SKM-1 (cell line): ENCODE measurements at regions not wholly inside any gene's neighbourhood (a gene's known extent, or its start where the extent isn't known, plus 50 kb on each side); places are given as distances from the start of the nearest gene placed in this dataset.
"Not testable (repeated sequence)": the region's sequence is repeated elsewhere in the genome, so short reads cannot be mapped to it uniquely, and the experiment has no call there.

Experiments
- DNase-seq: peaks from one replicate; lab custom pipeline; 2025; ENCODE audit not compliant: unreplicated experiment; lab: John Stamatoyannopoulos, UW

DNA sequence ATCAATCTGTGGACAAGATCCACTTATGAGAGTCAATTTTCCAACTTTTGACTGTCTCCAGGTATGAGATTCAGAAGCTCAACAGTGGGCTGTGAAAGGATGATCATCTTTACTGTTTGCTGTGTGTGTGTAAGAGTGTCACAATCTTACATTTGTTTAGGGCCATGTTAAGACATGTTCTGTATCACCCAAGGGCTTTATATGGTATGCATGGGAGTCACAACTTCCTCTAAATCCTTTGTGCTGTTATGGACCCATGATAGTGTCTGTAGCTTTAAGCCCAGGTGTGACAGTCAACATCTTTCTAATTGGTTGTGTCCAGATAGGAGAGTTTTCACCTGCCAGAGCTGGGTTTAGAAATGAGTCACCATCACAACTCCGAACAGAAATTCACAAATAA lies 70.2 kb downstream of the ZNF726 start:
- DNase-seq: not testable (repeated sequence)

DNA sequence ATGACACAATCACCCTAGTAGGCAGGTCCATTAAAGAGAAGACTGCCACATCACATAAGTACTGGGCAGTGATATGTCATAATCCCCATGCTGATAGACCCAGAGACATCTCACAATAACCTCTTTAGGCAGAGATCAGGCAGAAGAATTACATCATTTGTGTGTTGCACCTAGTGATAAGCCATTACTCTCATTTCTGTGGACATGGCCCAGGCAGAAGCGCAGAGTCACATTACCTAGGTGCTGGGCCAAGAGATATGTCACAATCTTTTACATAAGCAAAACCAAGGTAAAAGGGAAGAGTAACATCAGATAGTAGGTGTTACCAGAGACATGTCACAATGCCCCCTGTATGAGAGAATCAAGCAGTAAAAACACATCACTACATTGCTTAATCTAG lies 71.9 kb downstream of the ZNF726 start:
- DNase-seq: no peak

DNA sequence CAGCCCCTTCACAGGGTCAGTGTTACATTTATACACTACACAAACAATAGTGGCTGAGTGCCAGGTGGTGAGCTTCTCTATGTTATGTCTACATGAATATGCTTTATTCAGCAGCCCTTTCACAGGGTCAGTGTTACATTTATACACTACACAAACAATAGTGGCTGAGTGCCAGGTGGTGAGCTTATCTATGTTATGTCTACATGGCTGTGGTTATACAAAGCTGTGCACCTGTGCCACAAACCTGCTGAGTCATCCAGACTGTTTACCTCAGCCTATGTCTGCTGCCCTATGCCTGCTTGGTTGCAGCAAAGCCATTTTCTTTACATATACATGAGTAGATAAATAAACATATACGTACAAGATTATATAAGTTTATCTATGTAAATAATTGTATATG lies 76.5 kb downstream of the ZNF726 start:
- no peak for DNase-seq

DNA sequence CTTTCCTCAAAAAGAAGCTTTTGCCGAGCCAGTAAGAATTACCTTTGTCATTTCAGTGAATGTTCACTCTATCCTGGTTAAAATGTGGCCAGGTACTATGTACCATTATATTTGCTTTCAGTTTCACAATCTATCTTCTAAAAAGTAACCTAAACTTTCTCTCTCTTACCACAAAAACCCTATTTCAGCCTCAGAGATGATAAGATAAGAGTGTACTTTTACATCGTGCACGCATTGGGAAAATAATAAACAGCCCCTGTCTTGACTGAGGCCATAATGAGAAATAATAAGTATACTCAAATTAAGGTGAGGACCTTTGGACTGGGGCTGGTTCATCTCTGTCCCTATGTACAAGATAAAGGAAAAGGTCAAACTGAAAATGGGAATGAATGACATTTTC lies 77.7 kb downstream of the ZNF726 start:
- DNase-seq: no peak

DNA sequence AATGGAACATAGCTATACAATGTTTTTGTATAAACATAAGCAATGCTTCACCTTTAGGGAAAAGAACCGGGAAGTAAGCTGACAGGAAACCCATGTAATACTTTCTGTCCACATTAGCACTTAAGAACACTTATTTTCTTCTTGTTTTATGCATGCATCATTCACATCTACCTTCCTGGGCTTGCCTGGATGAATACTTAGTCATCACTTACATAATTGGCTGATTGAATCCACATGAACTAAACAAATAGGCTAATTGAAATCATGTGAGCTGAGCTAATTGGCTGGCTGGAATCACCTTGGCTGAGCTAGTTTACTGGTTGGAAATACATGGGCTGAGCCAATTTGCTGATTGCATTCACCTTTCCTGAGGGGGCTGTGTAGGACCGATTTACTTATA lies 78.8 kb downstream of the ZNF726 start:
- no peak for DNase-seq

DNA sequence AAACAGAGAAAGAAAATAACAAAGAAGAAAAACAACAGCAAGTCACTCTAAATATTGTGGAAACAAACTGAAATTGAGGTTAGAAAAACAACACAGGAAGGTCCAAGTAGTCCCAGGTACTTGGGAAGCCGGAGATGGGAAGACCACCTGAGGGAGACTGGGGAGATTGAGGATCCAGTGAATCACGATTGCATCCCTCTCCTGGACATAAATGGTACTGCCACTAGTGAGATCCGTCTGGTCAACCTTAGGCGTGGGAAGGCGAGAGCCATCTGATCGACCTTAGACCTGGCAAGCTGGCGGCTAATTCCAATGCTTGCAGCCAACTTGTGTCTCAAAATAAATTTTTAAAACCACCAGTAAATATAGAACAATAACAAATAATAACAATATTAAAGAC lies 81.9 kb downstream of the ZNF726 start:
- DNase-seq: no peak

DNA sequence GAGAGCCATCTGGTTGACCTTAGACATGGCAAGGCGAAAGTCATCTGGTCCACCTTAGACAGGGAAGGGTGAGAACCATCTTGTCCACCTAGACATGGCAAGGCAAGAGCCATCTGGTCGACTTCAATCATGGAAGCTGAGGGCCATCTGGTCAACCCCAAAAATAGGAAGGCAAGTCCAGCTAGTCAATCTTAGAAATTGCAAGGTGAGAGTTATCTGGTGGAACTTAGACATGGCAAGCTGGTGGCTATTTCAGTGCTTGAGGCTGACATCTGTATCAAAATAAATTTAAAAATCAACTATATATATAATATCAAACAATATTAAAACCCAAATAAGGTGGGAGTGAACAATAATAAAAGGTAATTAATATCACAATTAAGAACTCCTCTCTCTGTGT lies 83.9 kb downstream of the ZNF726 start:
- no peak for DNase-seq

DNA sequence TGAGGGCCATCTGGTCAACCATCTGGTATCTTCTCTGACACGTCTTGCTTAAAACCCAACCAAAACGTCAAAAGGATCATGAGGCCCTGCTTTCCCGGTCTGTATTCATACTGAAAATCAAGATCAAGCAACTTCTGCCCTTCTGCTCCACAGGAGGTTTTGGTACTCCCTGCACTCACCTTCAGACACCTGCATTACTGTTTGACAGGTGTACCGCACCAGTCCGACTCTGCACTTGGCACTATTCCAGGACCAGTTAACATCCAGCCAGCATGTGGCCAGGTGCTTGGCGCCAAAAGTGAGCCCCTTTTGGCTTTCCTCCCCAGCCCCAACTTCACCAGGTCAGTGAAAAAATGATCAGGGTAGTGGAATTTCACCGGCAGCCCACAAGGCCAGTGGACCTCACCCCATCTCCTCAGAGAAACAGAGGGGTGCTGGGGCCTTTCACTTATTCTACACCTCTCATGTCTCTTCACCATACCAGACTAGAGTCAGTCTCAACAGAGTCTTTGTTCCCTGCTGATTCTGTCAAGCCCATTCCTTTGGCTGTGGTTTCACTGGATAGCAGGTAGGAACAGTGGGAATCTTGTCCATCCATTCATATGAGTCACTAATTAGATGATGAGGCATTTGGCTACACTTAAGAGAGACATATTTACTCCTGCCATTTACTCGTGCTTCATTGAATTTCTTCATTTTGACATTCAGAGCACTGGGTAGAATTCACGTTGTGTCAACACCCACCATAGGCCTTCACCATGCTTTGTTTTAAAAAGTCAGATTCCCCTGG lies 85.3 kb downstream of the ZNF726 start:
- DNase-seq: no peak

DNA sequence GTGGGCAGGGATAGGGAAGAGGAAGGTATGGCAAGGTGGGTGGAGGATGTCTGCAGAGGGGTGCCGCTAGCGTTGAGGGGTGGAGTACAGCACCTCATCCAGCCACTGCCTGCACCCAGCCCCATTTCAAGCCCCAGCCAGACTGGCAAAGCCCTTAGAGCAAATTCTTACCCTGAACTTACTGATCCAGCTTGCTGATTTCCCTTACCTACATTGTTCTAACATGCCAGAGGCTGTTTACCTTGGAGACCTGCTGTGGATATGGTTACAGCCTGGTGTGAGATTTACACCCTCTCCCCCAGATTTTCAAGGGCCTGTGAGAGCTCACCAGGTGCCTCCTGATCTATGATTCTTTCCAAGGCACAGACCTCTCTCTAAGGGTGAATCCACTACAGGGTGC lies 86.0 kb downstream of the ZNF726 start:
- DNase-seq: no peak

DNA sequence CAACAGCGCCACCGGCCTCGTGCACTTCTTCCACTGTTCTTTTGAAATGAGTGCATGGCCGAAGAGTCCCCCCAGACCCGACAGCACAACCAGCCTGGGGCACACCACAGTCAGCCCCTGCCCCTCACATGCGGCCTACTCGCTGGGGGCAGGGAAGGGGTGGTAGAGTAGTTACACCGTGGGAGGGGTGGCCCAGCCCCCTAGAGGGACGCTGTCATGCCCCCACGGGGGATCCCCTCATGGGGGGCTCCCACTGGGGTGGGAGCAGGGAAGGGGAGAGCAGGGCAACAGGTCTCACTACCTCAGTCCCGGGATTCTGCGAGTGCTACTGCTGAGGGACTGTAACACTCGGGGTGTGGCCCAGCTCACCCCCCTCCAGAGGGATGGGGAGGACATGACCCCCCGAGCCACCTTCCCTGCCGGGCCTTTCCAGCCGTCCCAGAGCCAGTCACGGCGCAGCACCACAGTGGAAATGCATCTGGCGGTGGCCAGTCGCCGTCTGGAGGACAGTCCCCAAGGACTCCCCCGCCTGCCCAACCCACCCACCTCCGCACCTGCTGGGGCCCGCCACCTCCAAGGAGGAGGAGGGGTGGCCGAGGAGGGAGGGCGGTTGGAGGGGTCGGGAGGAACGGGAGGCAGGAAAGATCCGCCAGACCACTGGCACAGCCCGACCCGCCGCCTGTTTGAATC lies 84.6 kb upstream of the ZNF254 start:
- DNase-seq: no peak

DNA sequence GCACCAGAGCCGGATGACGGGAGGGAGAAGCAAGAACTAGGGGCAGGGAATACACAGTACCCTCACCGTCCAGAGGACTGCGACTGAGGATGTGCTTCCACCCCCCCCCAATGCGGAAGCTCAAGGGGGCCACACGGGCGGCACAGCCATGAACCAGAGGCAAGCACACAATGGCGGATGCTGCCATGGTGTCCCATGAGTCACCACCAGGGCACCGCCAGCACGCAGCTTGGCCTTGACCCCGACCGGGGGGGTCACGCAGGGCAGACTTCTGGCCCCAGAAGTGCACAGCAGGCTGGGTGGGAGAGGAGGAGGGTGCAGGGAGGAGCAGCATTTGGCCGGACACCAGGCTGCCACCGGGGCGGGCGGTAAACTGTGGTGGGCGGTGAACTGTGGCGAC lies 83.5 kb upstream of the ZNF254 start:
- DNase-seq: no peak

DNA sequence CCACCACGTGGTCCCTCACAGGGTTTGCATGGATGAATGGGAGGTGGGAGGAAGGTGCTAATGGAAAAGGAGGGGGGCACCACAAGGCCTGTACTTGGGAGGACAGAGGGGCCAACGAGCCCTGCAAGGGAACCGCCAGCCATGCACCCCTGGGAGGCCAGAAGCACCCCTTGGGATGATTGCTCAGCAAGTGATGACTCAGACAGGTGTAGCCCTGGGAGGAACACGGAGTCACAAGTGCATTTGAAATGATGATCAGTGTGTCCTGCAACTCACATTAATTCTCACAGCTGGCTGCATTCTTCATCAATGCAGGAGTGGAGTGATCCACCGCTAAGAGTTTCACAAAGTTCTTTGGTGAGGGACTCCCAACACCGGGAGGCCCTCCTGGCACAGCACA lies 82.8 kb upstream of the ZNF254 start:
- no peak for DNase-seq

DNA sequence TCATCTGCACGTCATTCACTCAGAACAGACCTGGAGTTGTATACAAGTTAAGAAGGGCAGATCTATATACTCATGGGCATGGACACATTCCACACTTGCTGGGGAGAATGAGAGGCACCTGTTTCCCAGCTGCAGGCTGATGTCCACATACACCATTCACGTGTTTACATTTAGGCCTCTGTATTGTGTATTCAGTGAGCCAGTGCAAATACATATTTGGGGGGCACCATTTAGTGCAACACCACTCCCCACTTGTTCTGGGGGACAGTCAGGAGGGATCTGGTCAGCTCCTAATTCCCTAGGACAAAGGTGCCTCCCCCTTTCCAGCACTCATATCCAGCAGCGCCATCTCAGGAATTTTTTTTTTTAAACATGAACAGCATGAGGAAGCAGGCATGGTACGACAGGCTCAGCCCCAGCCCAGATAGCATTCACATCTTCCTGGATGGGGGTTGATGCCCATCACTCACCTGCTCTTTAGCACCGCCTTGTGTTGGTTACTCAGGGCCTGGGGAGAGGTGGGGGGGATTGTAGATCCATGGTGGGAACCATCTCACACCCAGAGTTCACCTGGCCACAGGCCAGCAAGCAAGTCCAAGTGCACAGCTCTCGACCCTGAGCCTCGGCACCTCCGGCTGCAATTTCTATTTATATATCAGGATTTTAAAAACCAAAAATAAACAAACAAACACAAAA lies 56.9 kb upstream of the ZNF254 start:
- DNase-seq: no peak

DNA sequence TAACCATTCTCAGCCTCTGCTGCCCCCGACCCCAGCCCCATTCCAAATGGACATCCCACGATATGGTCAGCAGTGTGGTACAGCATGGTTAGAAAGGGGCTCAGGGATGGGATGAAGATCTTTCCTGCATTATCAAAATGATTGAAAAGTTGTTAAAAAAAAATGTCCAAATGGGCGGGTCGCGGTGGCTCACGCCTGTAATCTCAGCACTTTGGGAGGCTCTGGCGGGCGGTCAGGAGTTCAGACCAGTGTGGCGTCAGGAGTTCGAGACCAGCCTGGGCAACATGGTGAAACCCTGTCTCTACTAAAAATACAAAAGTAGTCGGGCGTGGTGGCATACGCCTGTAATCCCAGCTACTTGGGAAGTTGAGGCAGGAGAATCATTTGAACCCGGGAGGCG lies 54.3 kb upstream of the ZNF254 start:
- DNase-seq: no peak

DNA sequence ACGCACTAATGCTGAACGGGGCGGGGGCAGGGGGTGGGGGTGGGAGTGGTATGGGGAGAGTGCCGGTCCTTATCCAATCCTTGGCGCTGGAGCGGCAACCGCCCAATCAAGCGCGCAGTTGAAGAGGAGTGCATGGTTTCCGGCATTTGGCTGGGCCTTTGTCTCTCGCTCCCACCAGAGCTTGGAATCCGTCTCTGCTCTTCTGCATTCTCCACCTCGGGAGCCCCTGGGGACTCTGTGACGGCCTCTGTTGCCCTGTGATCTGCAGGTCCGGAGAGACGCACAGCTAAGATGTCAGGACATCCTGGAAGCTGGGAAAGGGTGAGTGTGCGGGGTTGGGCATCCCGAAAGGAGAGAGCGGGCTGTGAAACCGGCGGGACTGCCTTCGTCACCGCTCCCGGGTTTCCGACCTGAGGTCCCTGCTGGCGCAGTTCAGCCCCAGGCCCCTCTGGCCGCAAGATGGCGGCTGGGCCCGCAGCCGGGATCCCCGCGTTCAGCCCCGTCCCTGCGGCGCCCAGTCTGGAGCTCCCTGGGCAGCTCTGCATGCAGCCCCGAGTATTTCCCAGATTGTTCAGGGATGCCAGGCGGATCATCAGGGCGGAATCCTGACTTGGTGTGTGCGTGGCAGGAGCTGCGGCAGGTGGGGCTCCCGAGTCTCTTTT lies 53.6 kb upstream of the ZNF254 start:
- DNase-seq: peak; percentile 75

DNA sequence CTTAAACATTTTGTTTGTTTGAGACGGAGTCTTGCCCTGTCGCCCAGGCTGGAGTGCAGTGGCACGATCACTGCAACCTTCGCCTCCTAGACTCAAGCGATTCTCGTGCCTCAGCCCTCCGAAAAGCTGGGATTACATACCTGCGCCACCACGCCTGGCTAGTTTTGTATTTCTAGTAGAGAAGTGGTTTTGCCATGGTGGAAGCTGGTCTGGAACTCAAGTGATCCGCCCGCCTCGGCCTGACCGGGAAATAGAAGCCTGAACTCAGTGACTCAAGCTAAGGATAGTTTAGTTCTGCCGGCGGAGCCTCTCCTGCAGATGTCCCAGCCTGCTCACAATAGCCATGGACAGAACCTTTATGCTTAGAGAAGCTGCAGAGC lies 53.0 kb upstream of the ZNF254 start:
- DNase-seq: no peak

DNA sequence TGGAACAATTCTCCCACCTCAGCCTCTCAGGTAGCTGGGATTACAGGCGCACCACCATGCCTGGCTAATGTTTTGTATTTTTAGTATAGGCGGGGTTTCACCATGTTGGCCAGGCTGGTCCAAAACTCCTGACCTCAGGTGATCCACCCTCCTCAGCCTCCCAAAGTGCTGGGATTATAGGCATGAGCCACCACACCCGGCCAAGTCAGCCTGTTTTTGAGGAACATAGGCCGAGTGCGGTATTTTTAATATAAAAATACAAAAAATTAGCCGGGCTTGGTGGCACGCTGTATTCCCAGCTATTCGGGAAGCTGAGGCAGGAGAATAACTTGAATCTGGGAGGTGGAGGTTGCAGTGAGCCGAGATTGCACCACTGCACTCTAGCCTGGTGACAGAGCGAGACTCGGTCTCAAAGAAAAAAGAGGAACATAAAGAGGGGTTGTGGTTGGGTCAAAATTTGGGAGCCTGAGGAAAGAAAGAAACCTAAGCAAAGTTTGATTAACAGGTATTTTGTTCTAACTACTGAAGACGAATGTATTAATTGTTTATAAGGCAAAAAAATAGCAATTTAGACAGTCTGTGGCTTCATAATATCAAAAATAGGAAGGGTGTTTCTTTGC lies 51.6 kb upstream of the ZNF254 start:
- peak; percentile 50 for DNase-seq
